HEK293 (cell line): ENCODE measurements at regions not wholly inside any gene's neighbourhood (a gene's known extent, or its start where the extent isn't known, plus 50 kb on each side); places are given as distances from the start of the nearest gene placed in this dataset.

ENCODE experiments used
- CTCF ChIA-PET: fragments of 350-600 bp; formaldehyde crosslinking; extraction: SDS; loops from one replicate; lab custom pipeline; 2021; ENCODE audit warnings: antibody characterized with exemption; lab: Yijun Ruan, JAX
- POLR2A ChIA-PET: fragments of 300-600 bp; formaldehyde crosslinking; extraction: SDS; loops from one replicate; lab custom pipeline; 2020; ENCODE audit warnings: antibody characterized with exemption, inconsistent platforms; lab: Yijun Ruan, JAX
- H3K27ac ChIP-seq: fragments of 200-500 bp; sonication (Bioruptor generic); 2 replicates; pipeline ENCODE4 v1.5.1; 2014; ENCODE audit warnings: low read depth, low read length, control low read depth, inconsistent platforms; ENCODE audit errors: extremely low read depth
- H3K36me3 ChIP-seq, 2 experiments: fragments of 200-500 bp in 1 of 2; sonication (Bioruptor generic) in 1 of 2; 1 replicate in 1 of 2; 2 replicates in 1 of 2; pipeline ENCODE4 v1.5.1; 2014 to 2017; ENCODE audit warnings: inconsistent platforms in 2 of 2, low read length in 2 of 2; ENCODE audit not compliant: control insufficient read depth in 2 of 2, insufficient read depth in 1 of 2
- H3K4me1 ChIP-seq: fragments of 200-500 bp; sonication (Bioruptor generic); 2 replicates; pipeline ENCODE4 v1.5.1; 2014; ENCODE audit warnings: mild to moderate bottlenecking, low read length, inconsistent platforms; ENCODE audit not compliant: control insufficient read depth, insufficient read depth
- H3K4me3 ChIP-seq: 2 replicates; pipeline ENCODE4 v1.5.1; 2011; ENCODE audit warnings: low read depth, mild to moderate bottlenecking, control low read depth, low read length, moderate library complexity
- H3K9me3 ChIP-seq: fragments of 200-500 bp; sonication (Bioruptor generic); 2 replicates; pipeline ENCODE4 v1.5.1; 2014; ENCODE audit warnings: low read depth, low read length, inconsistent platforms; ENCODE audit not compliant: control insufficient read depth, insufficient read depth
- BCL11A ChIP-seq: fragments of 450-650 bp; formaldehyde crosslinking; IDR thresholded peaks from 2 replicates; pipeline ENCODE4 v1.5.1; 2016; ENCODE audit warnings: low read depth, missing biosample characterization, missing genetic modification characterization
- SCRT1 ChIP-seq: fragments of 450-650 bp; formaldehyde crosslinking; IDR thresholded peaks from 2 replicates; pipeline ENCODE4 v1.5.1; 2016; ENCODE audit warnings: missing biosample characterization, missing genetic modification characterization, borderline replicate concordance
- WT1 ChIP-seq: fragments of 450-650 bp; formaldehyde crosslinking; IDR thresholded peaks from 2 replicates; pipeline ENCODE4 v1.5.1; 2016; ENCODE audit warnings: missing biosample characterization, missing genetic modification characterization
- ZBTB17 ChIP-seq: fragments of 450-650 bp; formaldehyde crosslinking; IDR thresholded peaks from 2 replicates; pipeline ENCODE4 v1.5.1; 2016; ENCODE audit warnings: missing biosample characterization, missing genetic modification characterization
- ZBTB21 ChIP-seq: fragments of 450-650 bp; formaldehyde crosslinking; IDR thresholded peaks from 2 replicates; pipeline ENCODE4 v1.5.1; 2017; ENCODE audit warnings: missing biosample characterization, missing genetic modification characterization
- ZBTB7A ChIP-seq: fragments of 450-650 bp; formaldehyde crosslinking; IDR thresholded peaks from 2 replicates; pipeline ENCODE4 v1.5.1; 2016; ENCODE audit warnings: low read depth, missing biosample characterization, missing genetic modification characterization
- ZFP69B ChIP-seq: fragments of 450-650 bp; formaldehyde crosslinking; IDR thresholded peaks from 2 replicates; pipeline ENCODE4 v1.5.1; 2016; ENCODE audit warnings: missing biosample characterization, missing genetic modification characterization
- ZNF138 ChIP-seq: fragments of 450-650 bp; formaldehyde crosslinking; IDR thresholded peaks from 2 replicates; pipeline ENCODE4 v1.5.1; 2016; ENCODE audit warnings: missing biosample characterization, missing genetic modification characterization, borderline replicate concordance
- ZNF19 ChIP-seq: fragments of 450-650 bp; formaldehyde crosslinking; IDR thresholded peaks from 2 replicates; pipeline ENCODE4; 2016; ENCODE audit warnings: missing biosample characterization, missing genetic modification characterization, low read depth
- ZNF26 ChIP-seq: fragments of 450-650 bp; formaldehyde crosslinking; IDR thresholded peaks from 2 replicates; pipeline ENCODE4 v1.5.1; 2016; ENCODE audit warnings: missing biosample characterization, missing genetic modification characterization
- ZNF274 ChIP-seq, 2 experiments: fragments of 200-500 bp in 1 of 2; fragments of 450-650 bp in 1 of 2; sonication (Bioruptor generic) in 1 of 2; formaldehyde crosslinking in 1 of 2; IDR thresholded peaks; 2 replicates each; pipeline versions ENCODE4 v1.5.1 to v1.6.1; 2014 to 2016; ENCODE audit warnings: borderline replicate concordance in 1 of 2, inconsistent platforms in 1 of 2, low read length in 1 of 2, missing biosample characterization in 1 of 2, missing genetic modification characterization in 1 of 2
- ZNF280C ChIP-seq: fragments of 450-650 bp; formaldehyde crosslinking; IDR thresholded peaks from 2 replicates; pipeline ENCODE4 v1.5.1; 2016; ENCODE audit warnings: missing biosample characterization, missing genetic modification characterization
- ZNF311 ChIP-seq: fragments of 450-650 bp; formaldehyde crosslinking; IDR thresholded peaks from 2 replicates; pipeline ENCODE4 v1.5.1; 2017; ENCODE audit warnings: missing biosample characterization, missing genetic modification characterization, borderline replicate concordance
- ZNF341 ChIP-seq: fragments of 450-650 bp; formaldehyde crosslinking; IDR thresholded peaks from 2 replicates; pipeline ENCODE4; 2016; ENCODE audit warnings: low read depth, missing biosample characterization, missing genetic modification characterization
- ZNF362 ChIP-seq: fragments of 450-650 bp; formaldehyde crosslinking; IDR thresholded peaks from 2 replicates; pipeline ENCODE4 v1.5.1; 2016; ENCODE audit warnings: missing biosample characterization, missing genetic modification characterization
- ZNF510 ChIP-seq: fragments of 450-650 bp; formaldehyde crosslinking; IDR thresholded peaks from 2 replicates; pipeline ENCODE4 v1.5.1; 2018; ENCODE audit warnings: mild to moderate bottlenecking, missing genetic modification characterization, missing biosample characterization; ENCODE audit not compliant: insufficient replicate concordance
- ZNF558 ChIP-seq: fragments of 450-650 bp; formaldehyde crosslinking; IDR thresholded peaks from 2 replicates; pipeline ENCODE4 v1.5.1; 2016; ENCODE audit warnings: missing biosample characterization, missing genetic modification characterization
- ZNF561 ChIP-seq: fragments of 450-650 bp; IDR thresholded peaks from 2 replicates; pipeline ENCODE4 v1.5.1; 2018; ENCODE audit warnings: missing biosample characterization, missing genetic modification characterization, borderline replicate concordance
- ZNF701 ChIP-seq: fragments of 450-650 bp; formaldehyde crosslinking; IDR thresholded peaks from 2 replicates; pipeline ENCODE4 v1.5.1; 2016; ENCODE audit warnings: missing biosample characterization, missing genetic modification characterization
- ZNF776 ChIP-seq: fragments of 450-650 bp; formaldehyde crosslinking; IDR thresholded peaks from 2 replicates; pipeline ENCODE4 v1.5.0; 2017; ENCODE audit warnings: missing biosample characterization, missing genetic modification characterization, borderline replicate concordance
- ZNF777 ChIP-seq: fragments of 450-650 bp; formaldehyde crosslinking; IDR thresholded peaks from 2 replicates; pipeline ENCODE4 v1.5.1; 2017; ENCODE audit warnings: missing biosample characterization, missing genetic modification characterization, borderline replicate concordance
- ZNF843 ChIP-seq: fragments of 450-650 bp; formaldehyde crosslinking; IDR thresholded peaks from 2 replicates; pipeline ENCODE4 v1.5.1; 2016; ENCODE audit warnings: missing biosample characterization, missing genetic modification characterization

- H3K4me1 ChIP-seq = no peaks in the 10 kb centered on the region
- ChIA-PET CTCF (no interaction called here), POLR2A (no interaction called here)
- no peak overlapping the region for H3K27ac ChIP-seq
- no peak overlapping the region for H3K4me3 ChIP-seq
- TF ChIP-seq ZNF19 (tag by site-specific recombination) = no peak
- TF ChIP-seq ZNF558 (tag by site-specific recombination) = no peak
- TF ChIP-seq ZNF510 (tag by site-specific recombination) = no peak
- TF ChIP-seq ZNF311 = no peak
- TF ChIP-seq ZNF843 (tag by site-specific recombination) = no peak
- no peak for TF ChIP-seq WT1 (tag by site-specific recombination)
- no peak for TF ChIP-seq ZBTB21
- no peak for TF ChIP-seq ZNF561
- TF ChIP-seq ZFP69B (tag by site-specific recombination) = no peak
- TF ChIP-seq ZNF26 = no peak
- no peak for TF ChIP-seq ZNF362 (tag by site-specific recombination)
- TF ChIP-seq BCL11A (tag by site-specific recombination) = no peak
- no peak for TF ChIP-seq ZNF701 (tag by site-specific recombination)
- TF ChIP-seq ZNF777 = no peak
- no peak for TF ChIP-seq ZBTB17
- no peak for TF ChIP-seq ZNF274 (IDR thresholded peaks at IDR 0.05; ENCODE audit: low read length)
- no peak for TF ChIP-seq ZNF274 (tag by site-specific recombination; IDR thresholded peaks at IDR 0.05; ENCODE audit: borderline replicate concordance)
- no peak for TF ChIP-seq ZBTB7A (tag by site-specific recombination)
- H3K9me3 ChIP-seq = no peaks in the 10 kb centered on the region
- no peaks in the 10 kb centered on the region for H3K36me3 ChIP-seq
Observed at GRCh38 chr5:138658676-138659075, 83.5 kb upstream of the HSPA9 start.

GRCh38 chr5:138657360-138657759 lies 82.2 kb upstream of the HSPA9 start:
- H3K4me3 ChIP-seq = no peak overlapping the region
- no peaks in the 10 kb centered on the region for H3K36me3 ChIP-seq
- H3K9me3 ChIP-seq = no peaks in the 10 kb centered on the region
- TF ChIP-seq ZNF776 = no peak
- no peak for TF ChIP-seq ZNF341 (tag by site-specific recombination)
- no peak for TF ChIP-seq SCRT1
- TF ChIP-seq WT1 (tag by site-specific recombination) = no peak
- no peak for TF ChIP-seq ZNF138 (tag by site-specific recombination)
- TF ChIP-seq ZNF280C = no peak
- ChIA-PET CTCF (no interaction called here), POLR2A (no interaction called here)
- H3K4me1 ChIP-seq = no peaks in the 10 kb centered on the region
- no peak overlapping the region for H3K27ac ChIP-seq
